Stomach (tissue), 4 donors: ENCODE measurements at regions not wholly inside any gene's neighbourhood (a gene's known extent, or its start where the extent isn't known, plus 50 kb on each side); places are given as distances from the start of the nearest gene placed in this dataset.

Source experiments
- POLR2A ChIP-seq, 4 donors: fragments of 450-650 bp; IDR thresholded peaks; one replicate each; pipeline ENCODE4 v1.6.1; 2016; ENCODE audit warnings: antibody characterized with exemption in 4 of 4, control low read depth in 2 of 4, mild to moderate bottlenecking in 1 of 4, moderate library complexity in 1 of 4
- POLR2AphosphoS5 ChIP-seq, 3 donors: sonication (generic); formaldehyde crosslinking; IDR thresholded peaks; one replicate each; pipeline ENCODE4 v1.6.1; 2016; ENCODE audit warnings: antibody characterized with exemption in 3 of 3
- TF ChIP-seq, protein P1 (sequence below), 7 experiments: fragments of 450-650 bp in 4 of 7; fragments of 200-600 bp in 3 of 7; sonication (generic) in 3 of 7; IDR thresholded peaks; one replicate each; pipeline ENCODE4 v1.5.1; 2016 to 2019; ENCODE audit warnings: antibody characterized with exemption in 7 of 7, control low read depth in 2 of 7, mild to moderate bottlenecking in 1 of 7

DNA sequence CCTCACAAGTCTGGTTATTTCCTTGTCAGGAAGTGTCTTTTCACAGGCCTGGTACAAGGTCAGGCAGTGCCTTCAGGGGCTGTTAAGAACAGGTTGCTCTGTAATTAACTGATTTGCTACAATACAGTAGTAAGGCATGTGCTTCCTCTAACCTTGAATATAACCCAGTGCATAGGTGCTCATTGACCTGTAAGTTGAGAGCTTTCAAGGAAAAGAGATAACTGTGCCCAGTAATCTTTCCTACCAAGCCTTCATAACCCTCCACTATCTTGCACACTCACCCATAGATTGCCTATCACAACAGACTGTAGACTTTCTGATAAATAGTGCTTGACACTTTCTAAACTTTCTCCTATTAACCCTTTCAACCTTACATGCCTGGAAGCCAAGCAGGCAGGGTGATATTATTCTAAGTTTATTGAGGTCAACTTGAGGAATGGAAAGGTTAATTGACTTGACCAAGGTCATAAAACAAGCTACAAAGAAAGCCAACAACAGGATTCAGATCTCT is 148.1 kb downstream of the PPARGC1A start:
- TF ChIP-seq POLR2A (IDR thresholded peaks at IDR 0.05) (no peak), POLR2AphosphoS5 (IDR thresholded peaks at IDR 0.05) (peak in 2 of 3 donors; percentile 51 to 71)
- TF ChIP-seq, protein P1, sequence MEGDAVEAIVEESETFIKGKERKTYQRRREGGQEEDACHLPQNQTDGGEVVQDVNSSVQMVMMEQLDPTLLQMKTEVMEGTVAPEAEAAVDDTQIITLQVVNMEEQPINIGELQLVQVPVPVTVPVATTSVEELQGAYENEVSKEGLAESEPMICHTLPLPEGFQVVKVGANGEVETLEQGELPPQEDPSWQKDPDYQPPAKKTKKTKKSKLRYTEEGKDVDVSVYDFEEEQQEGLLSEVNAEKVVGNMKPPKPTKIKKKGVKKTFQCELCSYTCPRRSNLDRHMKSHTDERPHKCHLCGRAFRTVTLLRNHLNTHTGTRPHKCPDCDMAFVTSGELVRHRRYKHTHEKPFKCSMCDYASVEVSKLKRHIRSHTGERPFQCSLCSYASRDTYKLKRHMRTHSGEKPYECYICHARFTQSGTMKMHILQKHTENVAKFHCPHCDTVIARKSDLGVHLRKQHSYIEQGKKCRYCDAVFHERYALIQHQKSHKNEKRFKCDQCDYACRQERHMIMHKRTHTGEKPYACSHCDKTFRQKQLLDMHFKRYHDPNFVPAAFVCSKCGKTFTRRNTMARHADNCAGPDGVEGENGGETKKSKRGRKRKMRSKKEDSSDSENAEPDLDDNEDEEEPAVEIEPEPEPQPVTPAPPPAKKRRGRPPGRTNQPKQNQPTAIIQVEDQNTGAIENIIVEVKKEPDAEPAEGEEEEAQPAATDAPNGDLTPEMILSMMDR (IDR thresholded peaks at IDR 0.05): no peak
